Heart left ventricle (tissue), 16 donors: ENCODE measurements at regions not wholly inside any gene's neighbourhood (a gene's known extent, or its start where the extent isn't known, plus 50 kb on each side); places are given as distances from the start of the nearest gene placed in this dataset.

Experiments
- ATAC-seq, 4 donors: fragments of 200-7000 bp; cut with Tn5 transposase; one replicate each; pipeline ENCODE4 v1.9.1; 2020 to 2022; ENCODE audit warnings: moderate library complexity in 4 of 4, mild to moderate bottlenecking in 3 of 4, moderate number of reproducible peaks in 1 of 4
- DNase-seq, 5 donors: peaks; one replicate each; pipeline ENCODE4 v3.0.0-alpha.2; 2020
- H3K27ac ChIP-seq, 12 donors: fragments of 200-600 bp; sonication (generic) in 4 of 12; one replicate each; pipeline versions ENCODE4 v1.5.0 to v1.8.0; 2016 to 2022; ENCODE audit warnings: mild to moderate bottlenecking in 2 of 12
- H3K27me3 ChIP-seq, 9 donors: fragments of 200-600 bp; sonication (generic) in 2 of 9; one replicate each; pipeline versions ENCODE4 v1.5.1 to v1.8.0; 2016 to 2022; ENCODE audit warnings: mild to moderate bottlenecking in 3 of 9
- H3K36me3 ChIP-seq, 9 donors: fragments of 200-600 bp; sonication (generic) in 2 of 9; one replicate each; pipeline versions ENCODE4 v1.5.0 to v1.8.0; 2018 to 2022; ENCODE audit warnings: mild to moderate bottlenecking in 2 of 9
- H3K4me1 ChIP-seq, 12 donors: fragments of 200-600 bp; sonication (generic) in 4 of 12; one replicate each; pipeline versions ENCODE4 v1.5.0 to v1.8.0; 2016 to 2022; ENCODE audit warnings: mild to moderate bottlenecking in 3 of 12
- H3K4me3 ChIP-seq, 12 donors: fragments of 200-600 bp; sonication (generic) in 4 of 12; one replicate each; pipeline versions ENCODE4 v1.5.0 to v1.8.0; 2017 to 2022; ENCODE audit warnings: mild to moderate bottlenecking in 9 of 12, moderate library complexity in 4 of 12
- H3K9me3 ChIP-seq, 12 donors: fragments of 200-600 bp; sonication (generic) in 4 of 12; one replicate each; pipeline versions ENCODE4 v1.5.0 to v1.8.0; 2016 to 2022; ENCODE audit warnings: mild to moderate bottlenecking in 1 of 12
- POLR2A ChIP-seq, 2 donors: fragments of 450-650 bp; IDR thresholded peaks; one replicate each; pipeline ENCODE4 v1.6.1; 2017; ENCODE audit warnings: antibody characterized with exemption in 2 of 2, mild to moderate bottlenecking in 2 of 2, moderate library complexity in 2 of 2
- WGBS, 4 donors: extraction: QIAGEN DNeasy Blood & Tissue Kit in 2 of 4; methylation state at CpG; one replicate each; pipeline versions ENCODE4 v1.1.5 to v1.1.7; 2013 to 2018; 5-methylcytosine and 5-hydroxymethylcytosine counted together
- intact Hi-C, 10 donors: fragments of 100-400 bp; cut with DNase I; formaldehyde crosslinking; loops; one replicate each; pipeline versions ENCODE4 v1.11.1 to v1.14.2; 2022
- TF ChIP-seq, protein P1 (sequence below), 12 donors: fragments of 200-600 bp; sonication (generic) in 4 of 12; IDR thresholded peaks; one replicate each; pipeline versions ENCODE4 v1.5.0 to v1.8.0; 2018 to 2022; ENCODE audit warnings: antibody characterized with exemption in 12 of 12, mild to moderate bottlenecking in 5 of 12
- donor health status: ischemic (EF 13 %, LVEDD 7.1; RV severe dilation, severe dysfunction).
- donor health status: healthy with polysubstance abuse.
- donor health status: DM: no; HTN: yes; CAD: no.
- donor health status: DM: no; HTN: no; CAD: no.
- donor health status: ischemic (EF 25% LVEDD 6.9; RV normal size, moderate dysfunction).
- donor health status: ischemic (EF 25% LVEDD 5.7; RV mildly dilated, moderate dysfunction).
- donor health status: healthy.
- donor health status: DM: yes; HTN: yes; CAD: no.
- donor health status: ischemic (EF 35%, LVEDD 5.7; RV mildly dilated, moderate dysfunction).
- donor health status: nonischemic (EF 11% LVEDD 7.7; RV severe dilation, severe dysfunction).
- donor health status: DM: yes; HTN: yes; CAD: no.
- donor health status: PGD.
- donor health status: ischemic (EF 29% LVEDD 5.4; RV normal size, mild dysfunction).
- donor health status: nonischemic (EF 23%, LVEDD 6.1; RV moderate dilation, normal function).

DNA sequence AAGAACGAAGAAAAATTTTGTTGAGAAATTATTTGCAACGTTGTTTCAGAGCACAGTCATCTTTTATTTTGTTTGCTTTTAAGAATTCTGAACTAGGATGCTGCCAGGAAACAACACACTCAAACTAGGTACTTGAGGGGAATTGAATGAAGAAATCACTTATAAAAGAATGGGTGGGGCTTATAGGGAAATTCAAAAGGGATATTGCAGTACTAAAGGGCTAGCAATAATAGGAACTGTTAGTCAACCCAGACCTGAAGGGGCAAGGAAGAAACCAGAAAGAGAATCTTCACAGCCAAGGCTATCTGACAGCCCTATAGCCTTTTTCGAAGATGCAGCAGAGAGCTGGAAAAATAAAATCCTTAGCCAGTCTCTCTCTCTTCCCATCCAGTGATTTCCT is 179.3 kb downstream of the RPRM start:
- Histone ChIP-seq H3K4me1 (no peaks in the 10 kb centered on the region), H3K27ac (no peak overlapping the region), H3K9me3 (peaks cover 0 to 8% (median 0%) of the 10 kb centered on the region in 12 donors), H3K36me3 (no peaks in the 10 kb centered on the region), H3K27me3 (no peaks in the 10 kb centered on the region), H3K4me3 (no peak overlapping the region)
- whole genome bisulfite sequencing, 4 donors: 66 to 75% (median 72%) methylated on average over 3 of the region's 3 CpGs
- no peak for DNase-seq
- intact Hi-C loops: no loop called here
- ATAC-seq: no peak
- TF ChIP-seq, protein P1, sequence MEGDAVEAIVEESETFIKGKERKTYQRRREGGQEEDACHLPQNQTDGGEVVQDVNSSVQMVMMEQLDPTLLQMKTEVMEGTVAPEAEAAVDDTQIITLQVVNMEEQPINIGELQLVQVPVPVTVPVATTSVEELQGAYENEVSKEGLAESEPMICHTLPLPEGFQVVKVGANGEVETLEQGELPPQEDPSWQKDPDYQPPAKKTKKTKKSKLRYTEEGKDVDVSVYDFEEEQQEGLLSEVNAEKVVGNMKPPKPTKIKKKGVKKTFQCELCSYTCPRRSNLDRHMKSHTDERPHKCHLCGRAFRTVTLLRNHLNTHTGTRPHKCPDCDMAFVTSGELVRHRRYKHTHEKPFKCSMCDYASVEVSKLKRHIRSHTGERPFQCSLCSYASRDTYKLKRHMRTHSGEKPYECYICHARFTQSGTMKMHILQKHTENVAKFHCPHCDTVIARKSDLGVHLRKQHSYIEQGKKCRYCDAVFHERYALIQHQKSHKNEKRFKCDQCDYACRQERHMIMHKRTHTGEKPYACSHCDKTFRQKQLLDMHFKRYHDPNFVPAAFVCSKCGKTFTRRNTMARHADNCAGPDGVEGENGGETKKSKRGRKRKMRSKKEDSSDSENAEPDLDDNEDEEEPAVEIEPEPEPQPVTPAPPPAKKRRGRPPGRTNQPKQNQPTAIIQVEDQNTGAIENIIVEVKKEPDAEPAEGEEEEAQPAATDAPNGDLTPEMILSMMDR (IDR thresholded peaks at IDR 0.05): no peak
- no peak for TF ChIP-seq POLR2A (IDR thresholded peaks at IDR 0.05)

DNA sequence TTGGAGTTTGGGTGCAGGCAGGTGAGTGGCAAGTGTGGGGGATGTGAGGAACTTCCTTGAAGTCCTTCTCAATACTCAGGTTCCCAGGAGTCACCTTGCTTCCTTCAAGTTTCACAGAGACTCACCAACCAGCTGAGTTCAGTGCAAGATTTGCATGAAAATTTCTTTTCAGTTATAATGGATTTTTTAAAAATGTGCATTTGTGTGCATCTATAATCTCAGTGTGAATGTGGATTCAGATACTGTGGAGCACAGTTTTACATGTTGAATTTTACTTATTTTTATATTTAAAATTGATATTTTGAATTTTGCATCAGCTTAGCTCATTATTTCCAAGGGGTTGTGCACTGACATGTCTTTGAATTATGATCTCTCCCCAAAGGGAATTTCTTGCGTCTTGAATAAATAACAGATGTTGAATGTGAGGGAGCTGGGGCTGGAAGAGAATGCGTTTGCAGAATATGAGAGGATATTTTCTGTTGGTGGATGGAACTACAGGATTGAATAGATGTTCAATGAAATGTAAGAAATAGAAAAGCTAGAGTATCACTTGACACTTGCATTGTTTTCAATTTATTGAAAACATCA is 184.3 kb downstream of the RPRM start:
- TF ChIP-seq, protein P1 (IDR thresholded peaks at IDR 0.05): no peak
- TF ChIP-seq POLR2A (IDR thresholded peaks at IDR 0.05): no peak
- no peak for ATAC-seq
- Histone ChIP-seq H3K4me3 (no peak overlapping the region), H3K27me3 (no peaks in the 10 kb centered on the region), H3K9me3 (no peaks in the 10 kb centered on the region), H3K27ac (no peak overlapping the region), H3K36me3 (no peaks in the 10 kb centered on the region), H3K4me1 (no peaks in the 10 kb centered on the region)
- intact Hi-C loops: no loop called here
- no peak for DNase-seq
- 33 to 72% (median 49%) methylated on average over 2 of the region's 2 CpGs for WGBS, 4 donors

DNA sequence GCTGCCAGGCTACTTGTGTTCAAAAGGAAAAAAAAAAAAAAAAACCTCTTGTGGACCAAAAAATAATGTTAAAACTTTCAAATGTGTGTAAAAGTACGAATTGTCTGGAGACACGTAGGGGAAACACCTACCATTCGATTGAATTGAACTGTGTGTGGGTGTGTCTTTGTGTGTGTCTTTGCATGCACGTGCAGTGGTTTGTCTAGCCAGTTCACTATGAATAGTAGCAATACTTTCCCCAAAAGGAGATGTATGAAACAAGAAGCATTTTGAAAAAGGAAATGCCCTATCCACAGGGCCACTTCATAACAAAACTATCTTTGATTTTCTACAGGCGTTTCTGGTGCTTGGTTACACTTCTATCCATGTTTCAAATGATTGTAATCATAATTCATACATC is 186.8 kb downstream of the RPRM start:
- no peaks in the 10 kb centered on the region for H3K36me3 ChIP-seq
- intact Hi-C loops: no loop called here
- no peaks in the 10 kb centered on the region for H3K4me1 ChIP-seq
- no peaks in the 10 kb centered on the region for H3K27me3 ChIP-seq
- ATAC-seq (no peak), DNase-seq (no peak)
- no peak overlapping the region for H3K27ac ChIP-seq
- H3K9me3 ChIP-seq: no peaks in the 10 kb centered on the region
- TF ChIP-seq, protein P1 (IDR thresholded peaks at IDR 0.05): no peak
- no peak for TF ChIP-seq POLR2A (IDR thresholded peaks at IDR 0.05)
- no peak overlapping the region for H3K4me3 ChIP-seq
- WGBS, 4 donors: 64 to 73% (median 66%) methylated on average over 5 of the region's 5 CpGs

DNA sequence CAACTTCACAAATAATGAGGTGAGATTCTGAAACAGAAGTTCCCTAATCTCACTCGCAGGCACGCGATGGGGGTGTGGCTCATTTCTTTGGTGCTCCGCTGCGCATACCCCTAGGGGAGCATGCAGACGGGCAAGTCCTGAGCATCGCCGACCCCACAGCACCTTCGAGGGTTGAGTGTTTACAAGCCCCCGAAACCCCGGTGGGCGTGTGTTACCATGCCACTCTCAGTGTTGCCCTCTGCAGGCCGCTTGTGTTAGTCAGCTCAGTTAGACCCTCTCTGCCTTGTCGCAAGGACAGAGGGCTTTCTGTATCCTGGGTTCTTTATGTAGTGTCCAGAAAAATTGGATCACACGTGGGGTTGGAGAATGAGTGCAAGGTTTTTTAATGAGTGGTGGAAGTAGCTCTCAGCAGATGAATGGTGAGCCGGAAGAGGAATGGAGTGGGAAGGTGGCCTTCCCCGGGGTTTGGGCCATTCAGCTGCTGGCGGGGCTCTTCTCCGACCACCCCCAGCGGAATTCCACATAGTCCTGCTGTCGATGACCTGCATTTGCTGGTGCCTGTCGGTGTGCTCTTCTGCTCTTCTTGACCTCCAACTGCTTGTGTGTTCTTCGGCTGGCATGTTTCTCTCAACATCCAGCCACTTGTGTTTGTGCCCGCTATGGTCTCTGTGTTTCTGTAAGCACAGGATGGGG is 191.3 kb downstream of the RPRM start:
- Histone ChIP-seq H3K4me1 (no peaks in the 10 kb centered on the region), H3K27me3 (no peaks in the 10 kb centered on the region), H3K27ac (no peak overlapping the region), H3K4me3 (no peak overlapping the region), H3K9me3 (peaks cover 0 to 11% (median 2%) of the 10 kb centered on the region in 12 donors), H3K36me3 (no peaks in the 10 kb centered on the region)
- TF ChIP-seq, protein P1 (IDR thresholded peaks at IDR 0.05): no peak
- no peak for TF ChIP-seq POLR2A (IDR thresholded peaks at IDR 0.05)
- no peak for DNase-seq
- no peak for ATAC-seq
- intact Hi-C loops: no loop called here
- WGBS, 4 donors: 31 to 44% (median 34%) methylated on average over 24 of the region's 24 CpGs
